ENCODE measurements at regions not wholly inside any gene's neighbourhood (a gene's known extent, or its start where the extent isn't known, plus 50 kb on each side); places are given as distances from the start of the nearest gene placed in this dataset.
"Not testable (repeated sequence)": the region's sequence is repeated elsewhere in the genome, so short reads cannot be mapped to it uniquely, and the experiment has no call there.

DNA sequence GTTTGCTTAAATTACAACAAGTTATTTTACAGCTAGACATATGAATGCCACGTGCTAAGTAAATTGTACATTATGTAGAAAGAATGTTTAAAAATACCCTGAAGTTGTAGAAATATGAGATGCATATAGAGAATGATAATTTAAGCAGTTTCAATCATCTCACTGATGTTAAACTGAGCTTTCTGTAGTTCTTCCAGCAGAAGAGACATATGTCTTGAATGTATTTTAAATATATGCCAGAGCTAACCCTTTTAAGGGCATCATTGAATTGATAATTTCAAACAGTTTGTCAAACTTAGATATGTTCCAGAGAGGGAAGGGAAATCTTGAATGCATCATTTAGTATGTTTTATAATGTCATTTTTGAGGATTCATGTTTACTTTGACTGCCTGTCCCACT lies 255.2 kb downstream of the MDFIC start:
- H3K9me2 ChIP-seq (ENCODE audit: insufficient read depth, low read length): no peaks in the 10 kb centered on the region
- no peak overlapping the region for H3K4me3 ChIP-seq (ENCODE audit: low read depth, low read length, poor library complexity, severe bottlenecking)
- no peak overlapping the region for H3K4me2 ChIP-seq (ENCODE audit: low read length)
- H3K27ac ChIP-seq (ENCODE audit: low read depth, low read length, poor library complexity, severe bottlenecking): no peak overlapping the region
- H3K79me2 ChIP-seq (ENCODE audit: insufficient read depth, low read depth, low read length): no peaks in the 10 kb centered on the region
- POLR2A ChIA-PET: interaction anchor here (0.5 kb wide), 1 partner anchor 31 kb away, joined by 4 read pairs; no protein-coding TSS in a partner anchor
- no peaks in the 10 kb centered on the region for H3K4me1 ChIP-seq (ENCODE audit: insufficient read depth, low read length, poor library complexity, severe bottlenecking)
- H3K36me3 ChIP-seq (ENCODE audit: insufficient read depth, low read length): no peaks in the 10 kb centered on the region
- CTCF ChIA-PET (ENCODE audit: unreplicated experiment): no interaction called here
- no TSS peak for BruUV-seq (replicated peaks)
- intact Hi-C loops (cut with micrococcal nuclease; ENCODE audit: unreplicated experiment): no loop called here
- H4K20me1 ChIP-seq (ENCODE audit: insufficient read depth, low read length): no peaks in the 10 kb centered on the region
- DNase-seq (ENCODE audit: low spot score): no peak
- H3K9me3 ChIP-seq (ENCODE audit: low read length): no peaks in the 10 kb centered on the region
- H2AFZ ChIP-seq (ENCODE audit: low read length): no peak overlapping the region
- TF ChIP-seq, protein P1, sequence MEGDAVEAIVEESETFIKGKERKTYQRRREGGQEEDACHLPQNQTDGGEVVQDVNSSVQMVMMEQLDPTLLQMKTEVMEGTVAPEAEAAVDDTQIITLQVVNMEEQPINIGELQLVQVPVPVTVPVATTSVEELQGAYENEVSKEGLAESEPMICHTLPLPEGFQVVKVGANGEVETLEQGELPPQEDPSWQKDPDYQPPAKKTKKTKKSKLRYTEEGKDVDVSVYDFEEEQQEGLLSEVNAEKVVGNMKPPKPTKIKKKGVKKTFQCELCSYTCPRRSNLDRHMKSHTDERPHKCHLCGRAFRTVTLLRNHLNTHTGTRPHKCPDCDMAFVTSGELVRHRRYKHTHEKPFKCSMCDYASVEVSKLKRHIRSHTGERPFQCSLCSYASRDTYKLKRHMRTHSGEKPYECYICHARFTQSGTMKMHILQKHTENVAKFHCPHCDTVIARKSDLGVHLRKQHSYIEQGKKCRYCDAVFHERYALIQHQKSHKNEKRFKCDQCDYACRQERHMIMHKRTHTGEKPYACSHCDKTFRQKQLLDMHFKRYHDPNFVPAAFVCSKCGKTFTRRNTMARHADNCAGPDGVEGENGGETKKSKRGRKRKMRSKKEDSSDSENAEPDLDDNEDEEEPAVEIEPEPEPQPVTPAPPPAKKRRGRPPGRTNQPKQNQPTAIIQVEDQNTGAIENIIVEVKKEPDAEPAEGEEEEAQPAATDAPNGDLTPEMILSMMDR (conservative IDR thresholded peaks at IDR 0.05; ENCODE audit: low read length): no peak
- TF ChIP-seq EZH2phosphoT487 (IDR thresholded peaks at IDR 0.05; ENCODE audit: borderline replicate concordance, low read depth, low read length): no peak

DNA sequence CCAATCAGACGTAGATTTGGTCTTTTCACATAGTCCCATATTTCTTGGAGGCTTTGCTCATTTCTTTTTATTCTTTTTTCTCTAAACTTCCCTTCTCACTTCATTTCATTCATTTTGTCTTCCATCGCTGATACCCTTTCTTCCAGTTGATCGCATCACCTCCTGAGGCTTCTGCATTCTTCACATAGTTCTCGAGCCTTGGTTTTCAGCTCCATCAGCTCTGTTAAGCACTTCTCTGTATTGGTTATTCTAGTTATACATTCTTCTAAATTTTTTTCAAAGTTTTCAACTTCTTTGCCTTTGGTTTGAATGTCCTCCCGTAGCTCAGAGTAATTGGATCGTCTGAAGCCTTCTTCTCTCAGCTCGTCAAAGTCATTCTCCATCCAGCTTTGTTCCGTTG lies 250.5 kb downstream of the MDFIC start:
- H3K9me3 ChIP-seq (ENCODE audit: low read length); DNase-seq (ENCODE audit: low spot score); POLR2A ChIA-PET; H4K20me1 ChIP-seq (ENCODE audit: insufficient read depth, low read length); H3K4me3 ChIP-seq (ENCODE audit: low read depth, low read length, poor library complexity, severe bottlenecking); H3K36me3 ChIP-seq (ENCODE audit: insufficient read depth, low read length); H2AFZ ChIP-seq (ENCODE audit: low read length); H3K4me2 ChIP-seq (ENCODE audit: low read length); CTCF ChIA-PET (ENCODE audit: unreplicated experiment); intact Hi-C loops (cut with micrococcal nuclease; ENCODE audit: unreplicated experiment); H3K27ac ChIP-seq (ENCODE audit: low read depth, low read length, poor library complexity, severe bottlenecking); H3K4me1 ChIP-seq (ENCODE audit: insufficient read depth, low read length, poor library complexity, severe bottlenecking); H3K9me2 ChIP-seq (ENCODE audit: insufficient read depth, low read length); BruUV-seq (replicated peaks); H3K79me2 ChIP-seq (ENCODE audit: insufficient read depth, low read depth, low read length): not testable (repeated sequence)

DNA sequence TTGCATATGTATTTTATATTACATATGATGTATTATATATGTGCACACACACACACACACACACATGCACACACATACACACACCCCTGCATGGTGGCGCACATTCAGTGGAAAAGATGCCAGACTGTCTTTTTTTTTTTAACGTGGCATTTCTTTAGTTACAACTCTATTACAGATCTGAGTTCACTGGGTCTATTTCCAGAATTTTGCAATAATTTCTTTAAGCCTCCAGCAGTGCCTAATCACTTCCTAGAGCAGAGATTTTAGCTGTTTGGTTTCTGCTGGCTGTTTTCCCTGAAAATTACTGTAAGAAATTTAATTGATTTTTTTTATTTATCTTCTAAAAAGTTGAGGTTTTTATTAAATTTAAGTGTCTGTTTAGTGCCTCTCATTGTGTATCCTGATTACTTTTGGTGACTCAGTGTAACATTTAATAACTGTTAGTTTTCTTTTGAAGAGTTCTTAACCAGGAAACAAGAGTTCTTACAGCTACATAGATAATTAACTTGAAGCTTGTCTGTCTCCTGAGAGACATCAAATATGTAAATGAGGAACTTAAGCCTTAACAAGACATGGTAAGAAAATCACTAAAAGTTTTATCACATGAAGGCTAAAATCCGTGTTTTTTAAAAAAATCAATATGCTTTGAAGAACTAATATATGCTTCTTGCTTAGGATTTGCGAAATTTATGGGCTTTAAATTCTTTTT lies 232.0 kb downstream of the MDFIC start:
- TF ChIP-seq, protein P1 (conservative IDR thresholded peaks at IDR 0.05; ENCODE audit: low read length): no peak
- no peak for TF ChIP-seq EZH2phosphoT487 (IDR thresholded peaks at IDR 0.05; ENCODE audit: borderline replicate concordance, low read depth, low read length)
- no peak overlapping the region for H3K4me2 ChIP-seq (ENCODE audit: low read length)
- H3K4me1 ChIP-seq (ENCODE audit: insufficient read depth, low read length, poor library complexity, severe bottlenecking): no peaks in the 10 kb centered on the region
- H3K36me3 ChIP-seq (ENCODE audit: insufficient read depth, low read length): no peaks in the 10 kb centered on the region
- POLR2A ChIA-PET: interaction anchor here (0.6 to 2.4 kb wide), 3 partner anchors 9 to 254 kb away, joined by 4 to 8 read pairs (median 4); no protein-coding TSS in a partner anchor
- intact Hi-C loops (cut with micrococcal nuclease; ENCODE audit: unreplicated experiment): no loop called here
- CTCF ChIA-PET (ENCODE audit: unreplicated experiment): no interaction called here
- no peaks in the 10 kb centered on the region for H3K9me3 ChIP-seq (ENCODE audit: low read length)
- H3K79me2 ChIP-seq (ENCODE audit: insufficient read depth, low read depth, low read length): no peaks in the 10 kb centered on the region
- no peak overlapping the region for H3K4me3 ChIP-seq (ENCODE audit: low read depth, low read length, poor library complexity, severe bottlenecking)
- no peaks in the 10 kb centered on the region for H4K20me1 ChIP-seq (ENCODE audit: insufficient read depth, low read length)
- H3K27ac ChIP-seq (ENCODE audit: low read depth, low read length, poor library complexity, severe bottlenecking): no peak overlapping the region
- no TSS peak for BruUV-seq (replicated peaks)
- DNase-seq (ENCODE audit: low spot score): no peak
- H3K9me2 ChIP-seq (ENCODE audit: insufficient read depth, low read length): no peaks in the 10 kb centered on the region
- no peak overlapping the region for H2AFZ ChIP-seq (ENCODE audit: low read length)
